ENCODE measurements at regions not wholly inside any gene's neighbourhood (a gene's known extent, or its start where the extent isn't known, plus 50 kb on each side); places are given as distances from the start of the nearest gene placed in this dataset.

DNA sequence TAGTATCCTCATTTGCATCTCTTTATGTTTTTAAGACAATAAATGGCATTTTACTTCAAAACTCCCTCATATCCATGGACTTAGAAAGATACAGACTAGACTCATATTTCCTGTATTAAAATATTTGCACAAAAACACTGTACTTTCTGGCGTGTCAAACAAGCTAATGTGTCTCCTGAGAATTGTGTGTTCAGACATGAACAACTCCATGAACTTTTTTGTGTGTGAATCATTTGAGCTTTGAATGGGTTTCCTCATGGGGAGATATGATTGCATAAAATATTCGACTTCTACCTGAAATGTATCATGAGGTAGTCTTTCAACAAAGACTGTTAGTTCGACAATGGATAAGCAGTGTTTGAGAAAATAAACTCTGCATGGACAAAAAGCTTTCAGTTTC lies 58.8 kb downstream of the TMEM30B start:
- H3K4me3 ChIP-seq, result no peak overlapping the region
- TF ChIP-seq EZH2 (IDR thresholded peaks at IDR 0.05; ENCODE audit: borderline replicate concordance) (no peak), CTCF (IDR thresholded peaks at IDR 0.05; ENCODE audit: poor library complexity) (no peak), EZH2phosphoT487 (IDR thresholded peaks at IDR 0.05; ENCODE audit: low read depth, severe bottlenecking, unreplicated experiment) (no peak)
- H3K9me2 ChIP-seq (replicated peaks; ENCODE audit: insufficient read depth), result no peaks in the 10 kb centered on the region
- 63% methylated on average over 3 of the region's 3 CpGs for WGBS (ENCODE audit: low lambda C conversion rate, missing lambda C conversion rate)
- H3K4me1 ChIP-seq (ENCODE audit: insufficient read depth), result peaks cover 10% of the 10 kb centered on the region
- no peaks in the 10 kb centered on the region for H3K36me3 ChIP-seq (replicated peaks; ENCODE audit: insufficient read depth, low read depth)
- H3K79me2 ChIP-seq, result no peaks in the 10 kb centered on the region
- DNase-seq (ENCODE audit: low spot score), result no peak
- H4K20me1 ChIP-seq (ENCODE audit: insufficient read depth, poor library complexity, severe bottlenecking), result no peaks in the 10 kb centered on the region
- no peak overlapping the region for H3K4me2 ChIP-seq
- no peak overlapping the region for H2AFZ ChIP-seq
- peaks cover 7% of the 10 kb centered on the region for H3K27me3 ChIP-seq
- no peaks in the 10 kb centered on the region for H3K9me3 ChIP-seq (ENCODE audit: low read depth)
- no peak overlapping the region for H3K27ac ChIP-seq

DNA sequence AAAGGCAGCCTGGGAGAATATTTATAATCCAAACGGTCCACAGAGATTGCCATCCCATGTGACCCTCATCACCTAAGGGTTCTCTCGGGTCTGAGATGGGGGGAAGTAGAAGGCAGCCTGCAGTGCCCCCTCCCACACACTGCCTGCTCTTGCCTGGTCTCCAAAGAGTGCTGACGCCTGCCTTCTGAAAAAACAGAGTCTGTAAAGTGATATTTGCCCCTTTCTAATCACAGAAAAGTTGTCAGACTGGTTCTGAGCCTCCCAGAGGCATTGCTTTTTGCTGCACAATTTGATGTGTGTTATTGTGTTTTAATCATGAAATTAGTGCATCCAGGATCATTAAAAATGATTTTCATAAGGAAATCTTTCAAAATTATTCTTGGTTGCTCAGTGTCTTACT lies 59.2 kb downstream of the TMEM30B start:
- no peaks in the 10 kb centered on the region for H3K9me2 ChIP-seq (replicated peaks; ENCODE audit: insufficient read depth)
- no peaks in the 10 kb centered on the region for H3K9me3 ChIP-seq (ENCODE audit: low read depth)
- H2AFZ ChIP-seq, result no peak overlapping the region
- H3K27ac ChIP-seq, result no peak overlapping the region
- no peaks in the 10 kb centered on the region for H3K79me2 ChIP-seq
- peaks cover 10% of the 10 kb centered on the region for H3K4me1 ChIP-seq (ENCODE audit: insufficient read depth)
- 46% methylated on average over 3 of the region's 3 CpGs for WGBS (ENCODE audit: low lambda C conversion rate, missing lambda C conversion rate)
- no peak for DNase-seq (ENCODE audit: low spot score)
- no peak overlapping the region for H3K4me2 ChIP-seq
- TF ChIP-seq EZH2phosphoT487 (IDR thresholded peaks at IDR 0.05; ENCODE audit: low read depth, severe bottlenecking, unreplicated experiment), result no peak
- no peak for TF ChIP-seq CTCF (IDR thresholded peaks at IDR 0.05; ENCODE audit: poor library complexity)
- TF ChIP-seq EZH2 (IDR thresholded peaks at IDR 0.05; ENCODE audit: borderline replicate concordance), result no peak
- no peaks in the 10 kb centered on the region for H3K36me3 ChIP-seq (replicated peaks; ENCODE audit: insufficient read depth, low read depth)
- peaks cover 7% of the 10 kb centered on the region for H3K27me3 ChIP-seq
- no peak overlapping the region for H3K4me3 ChIP-seq
- no peaks in the 10 kb centered on the region for H4K20me1 ChIP-seq (ENCODE audit: insufficient read depth, poor library complexity, severe bottlenecking)

DNA sequence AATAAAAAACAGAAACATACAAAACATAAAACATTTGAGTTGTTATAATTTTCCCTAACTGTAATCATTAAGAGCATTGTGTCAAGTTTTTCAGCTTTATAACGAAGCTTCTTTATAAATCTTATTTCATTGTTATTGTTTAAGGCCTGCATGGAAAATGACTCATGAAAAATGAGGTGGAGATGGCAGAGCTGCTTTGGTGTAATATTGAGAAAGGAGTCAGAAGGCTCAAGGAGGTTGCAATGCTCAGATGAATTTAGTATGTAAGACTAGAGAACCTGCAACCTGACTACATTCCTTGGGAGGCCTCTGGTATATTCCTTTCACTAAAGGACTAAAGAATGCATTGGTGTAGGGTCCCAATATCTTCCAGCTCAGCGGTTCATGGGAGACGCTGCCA lies 61.5 kb downstream of the TMEM30B start:
- H2AFZ ChIP-seq, result no peak overlapping the region
- H3K9me3 ChIP-seq (ENCODE audit: low read depth), result no peaks in the 10 kb centered on the region
- 96% methylated on average over 3 of the region's 3 CpGs for WGBS (ENCODE audit: low lambda C conversion rate, missing lambda C conversion rate)
- H3K27me3 ChIP-seq, result peaks cover 7% of the 10 kb centered on the region
- DNase-seq (ENCODE audit: low spot score), result no peak
- no peak overlapping the region for H3K4me3 ChIP-seq
- no peaks in the 10 kb centered on the region for H4K20me1 ChIP-seq (ENCODE audit: insufficient read depth, poor library complexity, severe bottlenecking)
- H3K4me1 ChIP-seq (ENCODE audit: insufficient read depth), result peaks cover 10% of the 10 kb centered on the region
- no peaks in the 10 kb centered on the region for H3K36me3 ChIP-seq (replicated peaks; ENCODE audit: insufficient read depth, low read depth)
- H3K9me2 ChIP-seq (replicated peaks; ENCODE audit: insufficient read depth), result no peaks in the 10 kb centered on the region
- H3K27ac ChIP-seq, result no peak overlapping the region
- H3K79me2 ChIP-seq, result no peaks in the 10 kb centered on the region
- no peak overlapping the region for H3K4me2 ChIP-seq
- TF ChIP-seq EZH2phosphoT487 (IDR thresholded peaks at IDR 0.05; ENCODE audit: low read depth, severe bottlenecking, unreplicated experiment) (no peak), EZH2 (IDR thresholded peaks at IDR 0.05; ENCODE audit: borderline replicate concordance) (no peak), CTCF (IDR thresholded peaks at IDR 0.05; ENCODE audit: poor library complexity) (no peak)

- no peaks in the 10 kb centered on the region for H3K36me3 ChIP-seq (replicated peaks; ENCODE audit: insufficient read depth, low read depth)
- H2AFZ ChIP-seq, result no peak overlapping the region
- no peak overlapping the region for H3K4me3 ChIP-seq
- H4K20me1 ChIP-seq (ENCODE audit: insufficient read depth, poor library complexity, severe bottlenecking), result no peaks in the 10 kb centered on the region
- 56% methylated on average over 1 of the region's 1 CpG for WGBS (ENCODE audit: low lambda C conversion rate, missing lambda C conversion rate)
- TF ChIP-seq CTCF (IDR thresholded peaks at IDR 0.05; ENCODE audit: poor library complexity), result no peak
- no peak for TF ChIP-seq EZH2phosphoT487 (IDR thresholded peaks at IDR 0.05; ENCODE audit: low read depth, severe bottlenecking, unreplicated experiment)
- no peak for TF ChIP-seq EZH2 (IDR thresholded peaks at IDR 0.05; ENCODE audit: borderline replicate concordance)
- peaks cover 7% of the 10 kb centered on the region for H3K27me3 ChIP-seq
- H3K9me3 ChIP-seq (ENCODE audit: low read depth), result no peaks in the 10 kb centered on the region
- no peak overlapping the region for H3K4me2 ChIP-seq
- DNase-seq (ENCODE audit: low spot score), result no peak
- peaks cover 10% of the 10 kb centered on the region for H3K4me1 ChIP-seq (ENCODE audit: insufficient read depth)
- no peaks in the 10 kb centered on the region for H3K9me2 ChIP-seq (replicated peaks; ENCODE audit: insufficient read depth)
- no peak overlapping the region for H3K27ac ChIP-seq
- no peaks in the 10 kb centered on the region for H3K79me2 ChIP-seq
Measured at GRCh38 chr14:61219256-61219655, 61.9 kb downstream of the TMEM30B start.

Measured in hepatocyte (in vitro differentiated cells).